ENCODE measurements at regions not wholly inside any gene's neighbourhood (a gene's known extent, or its start where the extent isn't known, plus 50 kb on each side); places are given as distances from the start of the nearest gene placed in this dataset.

GRCh38 chr1:207971331-207972219 lies 60.6 kb upstream of the CD34 start:
- DNase-seq: no peak

- no peak for DNase-seq
These were observed 59.7 kb upstream of the CD34 start for GRCh38 chr1:207970329-207971233.

- DNase-seq: no peak
These were observed 58.6 kb upstream of the CD34 start for GRCh38 chr1:207969528-207969927.

- no peak for DNase-seq
These were observed 57.6 kb upstream of the CD34 start for GRCh38 chr1:207968521-207969009.

- no peak for DNase-seq
These were observed 56.8 kb upstream of the CD34 start for GRCh38 chr1:207967703-207968102.

GRCh38 chr1:207966521-207966920 lies 55.6 kb upstream of the CD34 start:
- DNase-seq: no peak

- DNase-seq: no peak
These were observed 54.8 kb upstream of the CD34 start for GRCh38 chr1:207965392-207966387.

GRCh38 chr1:207964195-207964966 lies 53.5 kb upstream of the CD34 start:
- no peak for DNase-seq

- DNase-seq: peak; percentile 69
These were observed 52.7 kb upstream of the CD34 start for GRCh38 chr1:207963427-207964194.

- no peak for DNase-seq
These were observed 51.9 kb upstream of the CD34 start for GRCh38 chr1:207962716-207963426.

All from activated gamma-delta T cell (primary cell).